Astrocyte (in vitro differentiated cells and primary cell): ENCODE measurements at regions not wholly inside any gene's neighbourhood (a gene's known extent, or its start where the extent isn't known, plus 50 kb on each side); places are given as distances from the start of the nearest gene placed in this dataset.

Experiments
- EZH2 ChIP-seq: IDR thresholded peaks from 2 replicates; pipeline ENCODE4 v1.6.1; 2012; ENCODE audit warnings: mild to moderate bottlenecking, low read length, inconsistent platforms; ENCODE audit not compliant: insufficient read depth
- TF ChIP-seq, protein P1 (sequence below): IDR thresholded peaks from 2 replicates; pipeline ENCODE4 v1.5.1; 2011; ENCODE audit warnings: low read depth, mild to moderate bottlenecking, inconsistent platforms, low read length, moderate library complexity; ENCODE audit not compliant: insufficient read depth

- no peak for TF ChIP-seq EZH2
- TF ChIP-seq, protein P1, sequence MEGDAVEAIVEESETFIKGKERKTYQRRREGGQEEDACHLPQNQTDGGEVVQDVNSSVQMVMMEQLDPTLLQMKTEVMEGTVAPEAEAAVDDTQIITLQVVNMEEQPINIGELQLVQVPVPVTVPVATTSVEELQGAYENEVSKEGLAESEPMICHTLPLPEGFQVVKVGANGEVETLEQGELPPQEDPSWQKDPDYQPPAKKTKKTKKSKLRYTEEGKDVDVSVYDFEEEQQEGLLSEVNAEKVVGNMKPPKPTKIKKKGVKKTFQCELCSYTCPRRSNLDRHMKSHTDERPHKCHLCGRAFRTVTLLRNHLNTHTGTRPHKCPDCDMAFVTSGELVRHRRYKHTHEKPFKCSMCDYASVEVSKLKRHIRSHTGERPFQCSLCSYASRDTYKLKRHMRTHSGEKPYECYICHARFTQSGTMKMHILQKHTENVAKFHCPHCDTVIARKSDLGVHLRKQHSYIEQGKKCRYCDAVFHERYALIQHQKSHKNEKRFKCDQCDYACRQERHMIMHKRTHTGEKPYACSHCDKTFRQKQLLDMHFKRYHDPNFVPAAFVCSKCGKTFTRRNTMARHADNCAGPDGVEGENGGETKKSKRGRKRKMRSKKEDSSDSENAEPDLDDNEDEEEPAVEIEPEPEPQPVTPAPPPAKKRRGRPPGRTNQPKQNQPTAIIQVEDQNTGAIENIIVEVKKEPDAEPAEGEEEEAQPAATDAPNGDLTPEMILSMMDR, result no peak
Observed at GRCh38 chr13:79831556-79831955, 350.6 kb downstream of the NDFIP2 start.
